Loucy (cell line): ENCODE measurements at regions not wholly inside any gene's neighbourhood (a gene's known extent, or its start where the extent isn't known, plus 50 kb on each side); places are given as distances from the start of the nearest gene placed in this dataset.

ENCODE experiments used
- H2AFZ ChIP-seq: fragments of 200-600 bp; sonication (generic); 2 replicates; pipeline ENCODE4 v1.6.0; 2016; ENCODE audit warnings: antibody characterized with exemption, mild to moderate bottlenecking, low read length, moderate library complexity
- H3F3A ChIP-seq: fragments of 200-600 bp; 2 replicates; pipeline ENCODE4 v1.6.0; 2016; ENCODE audit warnings: antibody characterized with exemption, low read depth, mild to moderate bottlenecking
- H3K27me3 ChIP-seq: fragments of 200-600 bp; sonication (generic); 2 replicates; pipeline ENCODE4 v1.6.1; 2014; ENCODE audit warnings: low read length, mild to moderate bottlenecking; ENCODE audit not compliant: insufficient read depth, poor library complexity, severe bottlenecking
- H3K36me3 ChIP-seq: fragments of 200-600 bp; sonication (generic); 2 replicates; pipeline ENCODE4 v1.6.1; 2016; ENCODE audit warnings: low read length; ENCODE audit not compliant: insufficient read depth
- H3K4me1 ChIP-seq: fragments of 200-600 bp; sonication (generic); 2 replicates; pipeline ENCODE4 v1.5.1; 2014; ENCODE audit warnings: low read length, mild to moderate bottlenecking; ENCODE audit not compliant: insufficient read depth, poor library complexity, severe bottlenecking
- H3K4me2 ChIP-seq: fragments of 200-600 bp; sonication (generic); 2 replicates; pipeline ENCODE4 v1.6.0; 2014; ENCODE audit warnings: antibody characterized with exemption, low read length, low read depth, mild to moderate bottlenecking; ENCODE audit not compliant: poor library complexity, severe bottlenecking
- H3K4me3 ChIP-seq: fragments of 200-600 bp; sonication (generic); 2 replicates; pipeline ENCODE4 v1.5.1; 2014; ENCODE audit warnings: low read length, mild to moderate bottlenecking, mixed read lengths; ENCODE audit not compliant: poor library complexity, severe bottlenecking
- H3K79me2 ChIP-seq: fragments of 200-600 bp; sonication (generic); 2 replicates; pipeline ENCODE4 v1.6.1; 2014; ENCODE audit warnings: low read length; ENCODE audit not compliant: insufficient read depth
- H3K9ac ChIP-seq: fragments of 200-600 bp; sonication (generic); 2 replicates; pipeline ENCODE4 v1.6.0; 2014; ENCODE audit warnings: mild to moderate bottlenecking, low read depth, low read length, moderate library complexity; ENCODE audit not compliant: poor library complexity, severe bottlenecking
- H3K9me2 ChIP-seq: fragments of 200-600 bp; sonication (generic); replicated peaks from 2 replicates; pipeline ENCODE4 v1.6.1; 2016; ENCODE audit warnings: low read depth, low read length, mixed read lengths
- H3K9me3 ChIP-seq: fragments of 200-600 bp; sonication (generic); 2 replicates; pipeline ENCODE4 v1.6.1; 2014; ENCODE audit warnings: mild to moderate bottlenecking, antibody characterized with exemption, low read length, low read depth; ENCODE audit not compliant: insufficient read depth
- H4K20me1 ChIP-seq: fragments of 200-600 bp; sonication (generic); 2 replicates; pipeline ENCODE4 v1.6.0; 2014; ENCODE audit warnings: antibody characterized with exemption, low read length, mild to moderate bottlenecking; ENCODE audit not compliant: insufficient read depth, poor library complexity, severe bottlenecking
- CTCF ChIP-seq: fragments of 200-600 bp; sonication (generic); conservative IDR thresholded peaks from 2 replicates; pipeline ENCODE4 v1.5.1; 2014; ENCODE audit warnings: mild to moderate bottlenecking, antibody characterized with exemption, low read length
- EZH2phosphoT487 ChIP-seq: fragments of 200-600 bp; IDR thresholded peaks from 2 replicates; pipeline ENCODE4 v1.6.1; 2018; ENCODE audit warnings: antibody characterized with exemption, mild to moderate bottlenecking, moderate library complexity, borderline replicate concordance

- Histone ChIP-seq H3K4me3 (no peak overlapping the region), H3K4me2 (no peak overlapping the region), H3K4me1 (no peaks in the 10 kb centered on the region), H3K36me3 (no peaks in the 10 kb centered on the region), H3K9ac (no peak overlapping the region), H2AFZ (no peak overlapping the region), H4K20me1 (no peaks in the 10 kb centered on the region), H3K9me2 (no peaks in the 10 kb centered on the region), H3K9me3 (no peaks in the 10 kb centered on the region), H3K27me3 (no peaks in the 10 kb centered on the region), H3F3A (no peaks in the 10 kb centered on the region), H3K79me2 (no peaks in the 10 kb centered on the region)
- TF ChIP-seq CTCF: no peak
Measured at GRCh38 chr16:73817526-73818324, 478.9 kb upstream of the PSMD7 start.

- TF ChIP-seq EZH2phosphoT487 (no peak), CTCF (no peak)
- H3K27me3 ChIP-seq: no peaks in the 10 kb centered on the region
- no peak overlapping the region for H3K4me2 ChIP-seq
- no peak overlapping the region for H3K9ac ChIP-seq
- no peaks in the 10 kb centered on the region for H4K20me1 ChIP-seq
- H3K9me3 ChIP-seq: no peaks in the 10 kb centered on the region
- H3K4me1 ChIP-seq: no peaks in the 10 kb centered on the region
- H3F3A ChIP-seq: no peaks in the 10 kb centered on the region
- no peaks in the 10 kb centered on the region for H3K36me3 ChIP-seq
- H3K79me2 ChIP-seq: no peaks in the 10 kb centered on the region
- no peak overlapping the region for H2AFZ ChIP-seq
- H3K4me3 ChIP-seq: no peak overlapping the region
- no peaks in the 10 kb centered on the region for H3K9me2 ChIP-seq
Measured at GRCh38 chr16:73813527-73813926, 483.1 kb upstream of the PSMD7 start.

GRCh38 chr16:73804456-73804855 lies 492.2 kb upstream of the PSMD7 start:
- Histone ChIP-seq H3K4me3 (no peak overlapping the region), H3K27me3 (no peaks in the 10 kb centered on the region), H3K4me2 (no peak overlapping the region), H3K79me2 (no peaks in the 10 kb centered on the region), H4K20me1 (no peaks in the 10 kb centered on the region), H3F3A (no peaks in the 10 kb centered on the region), H3K9ac (no peak overlapping the region), H2AFZ (no peak overlapping the region), H3K9me3 (no peaks in the 10 kb centered on the region), H3K36me3 (no peaks in the 10 kb centered on the region), H3K9me2 (no peaks in the 10 kb centered on the region), H3K4me1 (no peaks in the 10 kb centered on the region)
- no peak for TF ChIP-seq EZH2phosphoT487
- TF ChIP-seq CTCF: no peak
